Thymus (tissue), 11 donors: ENCODE measurements at regions not wholly inside any gene's neighbourhood (a gene's known extent, or its start where the extent isn't known, plus 50 kb on each side); places are given as distances from the start of the nearest gene placed in this dataset.

Experiments
- DNase-seq, 9 donors: peaks; one replicate each; pipeline ENCODE4 v3.0.0-alpha.2; 2013; ENCODE audit warnings: low spot score in 9 of 9, low read depth in 6 of 9, missing footprints in 1 of 9
- H3K27ac ChIP-seq, 2 donors: one replicate each; pipeline ENCODE4 v1.5.1; 2013; ENCODE audit warnings: control low read depth in 1 of 2, low read depth in 1 of 2, low read length in 1 of 2, mild to moderate bottlenecking in 1 of 2, moderate library complexity in 1 of 2
- H3K27me3 ChIP-seq, 2 donors: one replicate each; pipeline ENCODE4 v1.5.1; 2013; ENCODE audit warnings: low read length in 1 of 2; ENCODE audit not compliant: control insufficient read depth in 2 of 2, insufficient read depth in 1 of 2
- H3K36me3 ChIP-seq, 2 donors: one replicate each; pipeline ENCODE4 v1.5.1; 2013; ENCODE audit warnings: low read length in 1 of 2, mild to moderate bottlenecking in 1 of 2, moderate library complexity in 1 of 2; ENCODE audit not compliant: control insufficient read depth in 2 of 2, insufficient read depth in 2 of 2
- H3K4me1 ChIP-seq, 2 donors: one replicate each; pipeline ENCODE4 v1.5.1; 2013; ENCODE audit warnings: low read length in 2 of 2; ENCODE audit not compliant: control insufficient read depth in 2 of 2, insufficient read depth in 2 of 2
- H3K4me3 ChIP-seq, 2 donors: one replicate each; pipeline ENCODE4 v1.5.1; 2013; ENCODE audit warnings: low read length in 2 of 2, control low read depth in 1 of 2, mild to moderate bottlenecking in 1 of 2
- H3K9me3 ChIP-seq, 2 donors: one replicate each; pipeline ENCODE4 v1.5.1; 2013; ENCODE audit warnings: low read length in 1 of 2, mild to moderate bottlenecking in 1 of 2; ENCODE audit not compliant: control insufficient read depth in 2 of 2, insufficient read depth in 1 of 2
- WGBS: extraction: QIAGEN DNeasy Blood & Tissue Kit; methylation state at CpG from one replicate; pipeline ENCODE4 v1.1.7; 2013; 5-methylcytosine and 5-hydroxymethylcytosine counted together
- donor health status: healthy.

DNA sequence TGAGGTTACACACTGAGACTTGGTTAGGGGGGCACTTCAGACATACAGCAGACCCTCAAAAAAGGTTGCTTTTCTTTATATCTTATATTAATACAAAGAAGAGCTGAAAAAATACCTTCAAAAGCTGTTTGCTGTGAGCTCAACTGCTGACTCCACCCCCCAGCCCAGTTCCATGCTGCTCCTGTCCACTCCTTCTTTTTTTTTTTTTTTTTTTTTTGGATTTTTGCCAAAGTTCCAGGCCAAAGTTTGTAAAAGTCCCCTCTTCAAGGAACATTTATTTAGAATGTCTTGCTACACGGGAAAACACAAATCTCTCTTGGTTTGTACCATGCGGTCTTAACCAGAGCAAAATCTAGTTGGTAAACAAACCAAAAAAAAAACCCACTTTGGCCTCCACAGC, 85.3 kb upstream of the AKAP12 start:
- H3K4me3 ChIP-seq, result no peak overlapping the region
- no peaks in the 10 kb centered on the region for H3K27me3 ChIP-seq
- no peak overlapping the region for H3K27ac ChIP-seq
- no peaks in the 10 kb centered on the region for H3K9me3 ChIP-seq
- 91% methylated on average over 2 of the region's 2 CpGs for WGBS
- H3K4me1 ChIP-seq, result no peaks in the 10 kb centered on the region
- no peak for DNase-seq
- H3K36me3 ChIP-seq, result no peaks in the 10 kb centered on the region

DNA sequence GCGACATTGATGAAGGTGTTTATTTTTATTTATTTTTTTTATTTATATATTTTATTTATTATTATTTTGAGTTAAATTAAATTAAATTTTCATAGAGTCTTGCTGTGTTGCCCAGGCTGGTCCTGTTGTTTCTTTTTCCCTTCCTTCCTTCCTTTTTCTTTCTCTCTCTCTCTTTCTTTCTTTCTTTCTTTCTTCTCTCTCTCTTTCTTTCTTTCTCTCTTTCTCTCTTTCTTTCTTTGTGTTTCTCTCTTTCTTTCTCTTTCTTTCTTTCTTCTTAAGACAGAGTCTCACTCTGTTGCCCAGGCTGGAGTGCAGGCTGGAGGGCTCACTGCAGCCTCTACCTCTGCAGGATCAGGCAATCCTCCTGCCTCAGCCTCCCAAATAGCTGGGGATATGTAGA, 84.7 kb upstream of the AKAP12 start:
- H3K27ac ChIP-seq, result no peak overlapping the region
- H3K36me3 ChIP-seq, result no peaks in the 10 kb centered on the region
- H3K9me3 ChIP-seq, result no peaks in the 10 kb centered on the region
- H3K4me3 ChIP-seq, result no peak overlapping the region
- 99% methylated on average over 1 of the region's 1 CpG for WGBS
- H3K27me3 ChIP-seq, result no peaks in the 10 kb centered on the region
- no peaks in the 10 kb centered on the region for H3K4me1 ChIP-seq
- DNase-seq, result no peak

DNA sequence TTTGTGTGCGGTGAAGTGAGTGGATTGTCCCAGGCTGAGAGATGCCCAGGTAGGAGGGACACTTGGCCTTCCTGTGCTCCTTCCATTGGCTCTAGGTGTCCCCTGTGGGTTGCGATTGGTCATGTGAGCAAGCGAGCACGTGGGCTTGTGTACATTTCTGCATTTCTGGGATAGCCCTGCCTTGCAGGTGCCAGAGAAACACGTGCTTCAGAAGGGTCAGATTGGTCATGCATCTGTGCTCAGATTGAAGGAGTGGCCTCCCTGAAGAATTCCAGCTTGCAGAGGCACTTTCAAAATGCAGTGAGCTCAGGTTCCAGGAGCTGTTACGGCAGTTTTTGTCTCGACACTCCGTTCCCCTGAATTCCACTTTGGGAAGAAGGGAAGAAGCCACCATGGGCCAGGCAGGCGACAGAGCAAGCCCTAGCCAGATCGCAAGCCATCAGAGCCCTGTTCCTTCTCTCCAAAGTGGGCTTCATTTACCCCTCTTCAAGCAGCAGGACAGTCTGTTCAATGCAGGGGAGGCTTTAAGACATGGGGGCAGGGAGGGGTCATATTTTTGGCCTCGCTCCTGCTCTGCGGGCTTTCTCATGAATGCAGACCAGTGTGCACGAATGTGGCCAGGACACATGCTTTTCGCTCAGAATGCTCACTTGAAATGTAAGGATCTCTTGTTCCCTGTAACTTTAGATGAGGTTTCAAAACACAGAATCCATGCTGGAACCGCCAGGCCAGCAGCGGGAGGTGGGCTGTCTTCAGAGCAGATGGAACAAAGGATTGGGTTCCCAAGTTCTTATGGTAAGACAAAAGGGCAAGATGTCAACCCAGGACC, 78.6 kb upstream of the AKAP12 start:
- H3K4me1 ChIP-seq, result no peaks in the 10 kb centered on the region
- DNase-seq, result peak in 1 of 9 donors; percentile 12
- 85% methylated on average over 16 of the region's 16 CpGs for WGBS
- no peak overlapping the region for H3K27ac ChIP-seq
- no peaks in the 10 kb centered on the region for H3K36me3 ChIP-seq
- H3K4me3 ChIP-seq, result no peak overlapping the region
- no peaks in the 10 kb centered on the region for H3K27me3 ChIP-seq
- H3K9me3 ChIP-seq, result no peaks in the 10 kb centered on the region

DNA sequence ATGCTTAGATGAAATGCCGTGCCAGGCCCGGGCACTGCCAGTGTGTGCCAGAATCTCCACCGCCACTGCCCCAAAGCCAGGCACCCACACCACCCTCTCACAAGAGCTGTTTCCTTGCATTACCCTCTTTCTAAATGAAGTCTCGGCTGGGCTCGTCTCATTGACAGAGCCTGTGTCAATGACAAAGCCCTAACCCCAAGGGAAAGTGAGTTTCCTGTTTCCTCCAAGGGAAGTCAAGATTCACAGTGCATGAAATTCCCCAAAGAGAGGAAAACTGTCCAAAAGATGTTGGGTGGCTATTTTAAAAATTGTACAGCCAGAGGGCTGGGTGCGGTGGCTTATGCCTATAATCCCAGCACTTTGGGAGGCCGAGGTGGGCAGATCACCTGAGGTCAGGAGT, 75.4 kb upstream of the AKAP12 start:
- no peaks in the 10 kb centered on the region for H3K9me3 ChIP-seq
- H3K27ac ChIP-seq, result no peak overlapping the region
- no peak for DNase-seq
- no peaks in the 10 kb centered on the region for H3K27me3 ChIP-seq
- 96% methylated on average over 7 of the region's 7 CpGs for WGBS
- no peaks in the 10 kb centered on the region for H3K36me3 ChIP-seq
- no peaks in the 10 kb centered on the region for H3K4me1 ChIP-seq
- H3K4me3 ChIP-seq, result no peak overlapping the region

DNA sequence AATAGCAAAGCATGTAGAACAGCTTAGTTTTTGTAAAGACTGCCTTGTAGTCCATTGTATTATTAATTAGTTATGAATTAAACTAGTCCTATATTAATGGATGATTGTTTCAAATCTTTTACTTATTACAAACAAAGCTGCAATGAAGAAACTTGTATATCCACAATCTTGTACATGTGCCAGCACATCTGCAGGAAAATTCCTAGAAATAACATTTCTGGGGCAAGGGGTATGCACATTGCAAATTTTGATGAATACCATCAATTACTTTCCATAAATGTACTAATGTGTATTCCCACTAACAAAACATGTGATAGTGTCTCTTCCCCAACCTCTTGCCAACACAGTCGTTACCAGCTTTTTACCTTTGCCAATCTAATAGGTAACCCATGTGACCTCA, 73.6 kb upstream of the AKAP12 start:
- Histone ChIP-seq H3K36me3 (no peaks in the 10 kb centered on the region), H3K27me3 (no peaks in the 10 kb centered on the region), H3K9me3 (no peaks in the 10 kb centered on the region), H3K4me3 (no peak overlapping the region), H3K4me1 (no peaks in the 10 kb centered on the region), H3K27ac (no peak overlapping the region)
- no peak for DNase-seq
- WGBS, result 95% methylated on average over 1 of the region's 1 CpG

DNA sequence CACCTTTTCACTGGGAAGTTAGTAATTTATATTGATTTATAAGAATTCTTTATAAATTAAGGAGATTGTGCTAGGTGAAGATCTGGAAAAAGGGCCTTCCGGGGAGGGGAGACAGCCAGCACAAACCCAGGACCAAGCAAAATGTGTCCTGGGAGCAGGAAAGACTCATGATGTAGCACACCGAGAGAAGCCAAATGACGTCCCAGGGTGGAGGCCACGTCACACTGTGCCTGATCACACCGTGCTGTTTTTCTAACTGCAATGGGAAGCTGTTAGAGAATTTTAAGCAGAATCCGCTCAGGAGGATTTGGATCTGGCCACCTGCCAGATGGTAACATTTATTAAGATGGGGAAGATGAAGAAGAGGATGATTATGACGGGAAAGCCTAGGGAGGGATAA, 72.7 kb upstream of the AKAP12 start:
- no peaks in the 10 kb centered on the region for H3K27me3 ChIP-seq
- no peaks in the 10 kb centered on the region for H3K36me3 ChIP-seq
- H3K4me3 ChIP-seq, result no peak overlapping the region
- H3K4me1 ChIP-seq, result no peaks in the 10 kb centered on the region
- no peak for DNase-seq
- H3K9me3 ChIP-seq, result no peaks in the 10 kb centered on the region
- H3K27ac ChIP-seq, result no peak overlapping the region
- 95% methylated on average over 7 of the region's 7 CpGs for WGBS

DNA sequence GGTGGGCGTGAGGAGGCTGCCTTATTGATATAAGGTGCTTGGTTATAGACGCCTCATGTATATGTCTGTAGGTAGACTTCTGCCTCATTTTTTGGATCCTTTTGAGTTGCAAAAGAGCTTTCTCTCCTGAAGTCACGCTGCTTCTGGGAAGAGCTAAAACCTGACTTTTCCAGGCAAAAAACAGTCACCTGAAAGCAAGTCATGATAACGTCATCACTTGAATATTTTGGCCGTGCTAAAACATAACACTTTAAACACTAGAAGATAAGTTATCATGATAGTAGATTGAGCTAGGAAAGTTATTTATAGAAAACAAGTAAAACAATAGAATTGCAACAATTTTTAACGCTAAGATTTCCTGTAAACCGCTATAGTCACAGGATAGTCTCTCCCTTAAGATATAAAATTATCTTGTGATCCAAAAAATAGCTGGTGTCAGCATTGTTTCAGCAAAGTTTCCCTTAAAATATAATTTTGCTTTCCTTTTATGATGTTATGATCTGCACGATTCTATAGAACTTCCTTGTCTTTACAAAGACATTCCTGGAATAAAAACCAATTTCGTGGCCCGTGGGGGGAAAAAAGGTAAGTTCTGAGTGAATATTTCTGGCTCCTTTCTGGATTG, 69.0 kb upstream of the AKAP12 start:
- Histone ChIP-seq H3K27ac (no peak overlapping the region), H3K36me3 (no peaks in the 10 kb centered on the region), H3K27me3 (no peaks in the 10 kb centered on the region), H3K4me1 (no peaks in the 10 kb centered on the region), H3K9me3 (no peaks in the 10 kb centered on the region), H3K4me3 (no peak overlapping the region)
- DNase-seq, result no peak
- whole genome bisulfite sequencing, result 93% methylated on average over 10 of the region's 10 CpGs

DNA sequence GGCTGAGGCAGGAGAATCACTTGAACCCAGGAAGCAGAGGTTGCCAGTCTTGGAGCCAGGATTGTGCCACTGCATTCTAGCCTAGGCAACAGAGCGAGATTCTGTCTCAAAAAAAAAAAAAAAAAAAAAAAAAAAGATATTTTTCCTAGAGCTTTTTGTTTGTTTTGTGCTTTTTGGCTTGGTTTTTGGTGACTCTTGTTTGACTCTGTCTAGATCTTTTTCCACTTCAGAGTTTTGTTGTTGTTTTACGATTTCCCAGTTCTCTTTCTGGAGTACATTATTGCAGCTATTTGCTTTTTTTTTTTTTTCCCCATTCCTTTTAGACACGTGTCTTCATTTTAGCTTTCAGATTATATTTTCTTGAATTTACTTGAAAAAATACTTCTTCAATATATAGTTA, 67.0 kb upstream of the AKAP12 start:
- Histone ChIP-seq H3K27ac (no peak overlapping the region), H3K36me3 (no peaks in the 10 kb centered on the region), H3K9me3 (no peaks in the 10 kb centered on the region), H3K27me3 (no peaks in the 10 kb centered on the region), H3K4me3 (no peak overlapping the region), H3K4me1 (no peaks in the 10 kb centered on the region)
- no peak for DNase-seq
- whole genome bisulfite sequencing, result 79% methylated on average over 3 of the region's 3 CpGs

DNA sequence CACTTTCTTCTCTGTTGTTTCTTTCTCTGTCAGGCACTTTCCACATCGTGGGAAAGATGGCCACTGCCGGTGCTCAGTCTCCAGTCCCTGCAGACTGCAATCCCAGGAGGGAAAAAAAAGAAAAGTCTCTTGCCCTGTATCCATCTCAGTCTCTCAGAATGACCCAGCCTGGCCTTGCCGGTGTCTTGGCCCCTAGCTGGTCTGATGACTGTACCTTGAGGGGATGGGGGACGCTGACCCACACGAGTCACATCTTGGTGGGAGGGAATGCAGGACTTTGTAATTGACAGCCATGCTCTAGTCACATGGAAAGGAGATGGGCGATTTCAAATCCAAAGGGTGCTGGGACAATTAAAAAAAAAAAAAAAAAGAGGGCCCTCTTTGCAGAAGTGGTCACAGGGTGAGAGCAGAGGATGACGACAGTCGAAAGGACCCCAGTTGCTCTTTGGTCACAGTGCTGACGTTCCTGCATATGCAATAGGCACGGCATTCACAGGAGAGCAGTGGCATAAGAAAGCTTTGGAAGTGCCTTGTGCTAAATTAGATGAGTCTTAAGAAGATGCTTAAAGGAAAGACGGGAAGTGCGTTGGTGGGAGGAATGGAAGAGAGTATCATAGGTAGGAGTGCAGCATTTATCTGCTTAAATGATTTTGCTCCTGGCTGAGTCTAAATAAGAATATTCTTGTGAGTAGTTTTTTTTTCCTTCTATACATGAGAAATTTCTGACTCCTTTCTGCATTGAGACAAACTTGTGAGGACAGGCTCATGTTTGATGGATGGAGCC, 63.9 kb upstream of the AKAP12 start:
- no peak for DNase-seq
- Histone ChIP-seq H3K36me3 (no peaks in the 10 kb centered on the region), H3K27ac (no peak overlapping the region), H3K27me3 (no peaks in the 10 kb centered on the region), H3K9me3 (no peaks in the 10 kb centered on the region), H3K4me1 (no peaks in the 10 kb centered on the region), H3K4me3 (no peak overlapping the region)
- 88% methylated on average over 12 of the region's 12 CpGs for WGBS
